ENCODE measurements at regions not wholly inside any gene's neighbourhood (a gene's known extent, or its start where the extent isn't known, plus 50 kb on each side); places are given as distances from the start of the nearest gene placed in this dataset.

DNA sequence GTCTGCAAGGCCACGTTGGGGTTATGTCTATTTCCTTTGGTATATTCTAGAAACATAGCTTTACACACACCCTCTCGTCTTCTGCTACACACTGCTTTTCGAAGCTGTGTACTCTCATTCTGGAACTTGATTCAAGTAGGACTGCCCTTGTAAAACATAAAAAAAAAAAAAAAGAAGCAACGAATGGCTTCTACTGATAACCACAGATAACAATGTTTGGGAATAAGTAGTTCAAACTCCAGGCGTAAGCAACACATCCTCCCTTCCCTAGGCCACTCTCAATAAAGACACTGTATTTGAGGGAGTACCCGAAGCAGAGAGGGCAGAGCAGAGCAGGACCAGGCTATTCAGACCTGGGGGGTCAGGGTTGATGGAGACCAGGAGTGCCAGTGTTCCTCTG, 496.7 kb downstream of the MATN1 start:
- Histone ChIP-seq H3K4me1 (ENCODE audit: control insufficient read depth, insufficient read depth, low read length) (peaks cover 10% of the 10 kb centered on the region), H3K4me3 (ENCODE audit: low read length) (no peak overlapping the region), H3K36me3 (ENCODE audit: control insufficient read depth, insufficient read depth, low read length) (no peaks in the 10 kb centered on the region), H3K9ac (ENCODE audit: extremely low read depth, low read length, poor library complexity, severe bottlenecking) (no peak overlapping the region), H3K27ac (ENCODE audit: low read depth, low read length) (no peak overlapping the region), H3K9me3 (ENCODE audit: control insufficient read depth, low read length) (peaks cover 4% of the 10 kb centered on the region), H3K27me3 (ENCODE audit: control insufficient read depth, insufficient read depth, low read length, poor library complexity, severe bottlenecking) (no peaks in the 10 kb centered on the region)
- TF ChIP-seq, protein P1, sequence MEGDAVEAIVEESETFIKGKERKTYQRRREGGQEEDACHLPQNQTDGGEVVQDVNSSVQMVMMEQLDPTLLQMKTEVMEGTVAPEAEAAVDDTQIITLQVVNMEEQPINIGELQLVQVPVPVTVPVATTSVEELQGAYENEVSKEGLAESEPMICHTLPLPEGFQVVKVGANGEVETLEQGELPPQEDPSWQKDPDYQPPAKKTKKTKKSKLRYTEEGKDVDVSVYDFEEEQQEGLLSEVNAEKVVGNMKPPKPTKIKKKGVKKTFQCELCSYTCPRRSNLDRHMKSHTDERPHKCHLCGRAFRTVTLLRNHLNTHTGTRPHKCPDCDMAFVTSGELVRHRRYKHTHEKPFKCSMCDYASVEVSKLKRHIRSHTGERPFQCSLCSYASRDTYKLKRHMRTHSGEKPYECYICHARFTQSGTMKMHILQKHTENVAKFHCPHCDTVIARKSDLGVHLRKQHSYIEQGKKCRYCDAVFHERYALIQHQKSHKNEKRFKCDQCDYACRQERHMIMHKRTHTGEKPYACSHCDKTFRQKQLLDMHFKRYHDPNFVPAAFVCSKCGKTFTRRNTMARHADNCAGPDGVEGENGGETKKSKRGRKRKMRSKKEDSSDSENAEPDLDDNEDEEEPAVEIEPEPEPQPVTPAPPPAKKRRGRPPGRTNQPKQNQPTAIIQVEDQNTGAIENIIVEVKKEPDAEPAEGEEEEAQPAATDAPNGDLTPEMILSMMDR (conservative IDR thresholded peaks at IDR 0.05) = no peak
- 80 to 100% methylated on average over 2 to 6 of the region's 6 CpGs for WGBS, 2 experiments (ENCODE audit: insufficient coverage in 1 of 2, insufficient read length in 1 of 2)
- DNase-seq = no peak
- Mint-ChIP-seq H3K9me3 (no peaks in the 10 kb centered on the region), H3K36me3 (ENCODE audit: low read depth) (no peaks in the 10 kb centered on the region), H3K4me3 (no peak overlapping the region), H3K27me3 (ENCODE audit: insufficient read depth) (no peaks in the 10 kb centered on the region), H3K4me1 (peaks cover 9% of the 10 kb centered on the region), H3K27ac (no peak overlapping the region)

DNA sequence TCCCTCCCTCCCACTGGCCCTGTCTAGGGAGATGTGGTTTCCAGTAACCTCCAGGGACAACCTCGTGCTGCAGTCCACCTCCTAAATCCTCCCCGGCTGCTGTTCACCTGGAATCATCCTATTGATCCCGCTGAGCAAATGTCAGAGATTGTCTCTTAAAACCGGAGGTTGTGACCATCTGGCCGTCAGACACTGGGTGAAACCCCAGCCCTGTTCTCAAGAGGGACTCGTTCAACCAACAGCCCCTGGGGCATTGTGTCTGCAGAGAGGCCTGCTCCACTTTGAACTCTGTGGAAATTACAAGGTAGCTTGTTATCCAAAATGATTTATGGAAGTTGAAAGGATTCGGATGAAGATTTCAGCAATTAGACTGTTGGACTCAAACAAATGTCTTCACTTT, 498.0 kb downstream of the MATN1 start:
- no peak overlapping the region for H3K27ac Mint-ChIP-seq
- Histone ChIP-seq H3K27me3 (ENCODE audit: control insufficient read depth, insufficient read depth, low read length, poor library complexity, severe bottlenecking) (no peaks in the 10 kb centered on the region), H3K9me3 (ENCODE audit: control insufficient read depth, low read length) (peaks cover 4% of the 10 kb centered on the region), H3K27ac (ENCODE audit: low read depth, low read length) (no peak overlapping the region), H3K36me3 (ENCODE audit: control insufficient read depth, insufficient read depth, low read length) (no peaks in the 10 kb centered on the region), H3K9ac (ENCODE audit: extremely low read depth, low read length, poor library complexity, severe bottlenecking) (no peak overlapping the region), H3K4me1 (ENCODE audit: control insufficient read depth, insufficient read depth, low read length) (peaks cover 10% of the 10 kb centered on the region), H3K4me3 (ENCODE audit: low read length) (no peak overlapping the region)
- no peaks in the 10 kb centered on the region for H3K36me3 Mint-ChIP-seq (ENCODE audit: low read depth)
- no peaks in the 10 kb centered on the region for H3K9me3 Mint-ChIP-seq
- 86 to 92% methylated on average over 6 to 7 of the region's 7 CpGs for WGBS, 2 experiments (ENCODE audit: insufficient coverage in 1 of 2, insufficient read length in 1 of 2)
- DNase-seq = no peak
- TF ChIP-seq, protein P1 (conservative IDR thresholded peaks at IDR 0.05) = no peak
- no peak overlapping the region for H3K4me3 Mint-ChIP-seq
- peaks cover 18% of the 10 kb centered on the region for H3K4me1 Mint-ChIP-seq
- H3K27me3 Mint-ChIP-seq (ENCODE audit: insufficient read depth) = no peaks in the 10 kb centered on the region

DNA sequence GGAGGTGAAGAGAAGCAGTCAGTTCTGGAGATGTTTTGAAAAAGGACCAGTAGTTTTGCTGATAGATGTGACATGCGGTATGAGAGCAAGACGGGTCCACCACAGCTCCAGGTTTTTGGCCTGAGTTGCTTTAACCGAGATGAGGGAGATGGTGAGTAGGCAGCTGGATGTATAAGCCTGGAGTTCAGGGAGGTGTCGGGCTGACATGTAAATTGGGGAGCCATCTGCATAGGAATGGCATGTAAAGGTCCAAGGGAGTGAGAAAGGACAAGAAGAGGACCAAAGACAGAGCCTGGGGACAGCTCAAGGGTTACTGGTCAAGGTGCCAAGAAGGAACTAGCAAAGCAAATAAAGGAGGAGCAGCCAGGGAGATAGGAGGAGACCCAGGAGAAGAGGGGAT, 503.7 kb downstream of the MATN1 start:
- Histone ChIP-seq H3K4me1 (ENCODE audit: control insufficient read depth, insufficient read depth, low read length) (peaks cover 3% of the 10 kb centered on the region), H3K4me3 (ENCODE audit: low read length) (no peak overlapping the region), H3K9me3 (ENCODE audit: control insufficient read depth, low read length) (peaks cover 4% of the 10 kb centered on the region), H3K27ac (ENCODE audit: low read depth, low read length) (no peak overlapping the region), H3K27me3 (ENCODE audit: control insufficient read depth, insufficient read depth, low read length, poor library complexity, severe bottlenecking) (no peaks in the 10 kb centered on the region), H3K36me3 (ENCODE audit: control insufficient read depth, insufficient read depth, low read length) (no peaks in the 10 kb centered on the region), H3K9ac (ENCODE audit: extremely low read depth, low read length, poor library complexity, severe bottlenecking) (no peak overlapping the region)
- Mint-ChIP-seq H3K36me3 (ENCODE audit: low read depth) (no peaks in the 10 kb centered on the region), H3K4me3 (no peak overlapping the region), H3K4me1 (peaks cover 30% of the 10 kb centered on the region), H3K27me3 (ENCODE audit: insufficient read depth) (no peaks in the 10 kb centered on the region), H3K27ac (no peak overlapping the region), H3K9me3 (no peaks in the 10 kb centered on the region)
- 74 to 88% methylated on average over 4 of the region's 4 CpGs for WGBS, 2 experiments (ENCODE audit: insufficient coverage in 1 of 2, insufficient read length in 1 of 2)
- no peak for DNase-seq
- TF ChIP-seq, protein P1 (conservative IDR thresholded peaks at IDR 0.05) = no peak

Data from endodermal cell (in vitro differentiated cells).